ENCODE measurements at regions not wholly inside any gene's neighbourhood (a gene's known extent, or its start where the extent isn't known, plus 50 kb on each side); places are given as distances from the start of the nearest gene placed in this dataset.

DNA sequence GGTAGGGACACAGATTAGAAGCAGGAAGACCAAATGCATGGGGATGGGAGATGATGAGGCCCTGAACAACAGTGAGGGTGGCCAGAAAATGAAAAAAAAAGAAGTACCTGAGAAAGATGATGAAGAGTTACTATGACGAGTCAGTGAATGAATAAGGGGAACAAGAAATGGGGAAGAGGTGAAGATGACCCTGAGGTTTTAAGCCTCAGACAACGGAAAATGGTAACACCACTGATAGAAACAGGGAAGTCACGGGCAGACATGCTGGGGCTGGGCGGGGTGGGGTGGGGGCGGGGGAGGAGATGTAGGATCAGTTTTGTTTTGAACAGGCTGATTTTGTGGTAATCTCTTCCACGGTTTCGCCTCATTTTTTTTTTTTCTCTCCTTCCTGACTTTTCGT lies 205.1 kb upstream of the CADM1 start:
- DNase-seq (ENCODE audit: low read depth in 1 of 2, low spot score in 1 of 2) = no peak
- no peaks in the 10 kb centered on the region for H3K9me3 ChIP-seq
- 43% methylated on average over 8 of the region's 8 CpGs for WGBS (ENCODE audit: missing lambda C conversion rate)
- no peak overlapping the region for H3K4me3 ChIP-seq
- TF ChIP-seq RARB (CRISPR knock-in tag; IDR thresholded peaks at IDR 0.05) (no peak), BHLHE40 (IDR thresholded peaks at IDR 0.05; ENCODE audit: low read depth, low read length) (no peak), HOXA7 (CRISPR knock-in tag; IDR thresholded peaks at IDR 0.05) (no peak), HES2 (IDR thresholded peaks at IDR 0.05) (no peak), RCOR1 (IDR thresholded peaks at IDR 0.05; ENCODE audit: low read depth, low read length) (no peak), FOSB (CRISPR knock-in tag; IDR thresholded peaks at IDR 0.05) (no peak), NPAS2 (CRISPR knock-in tag; IDR thresholded peaks at IDR 0.05; ENCODE audit: borderline replicate concordance) (no peak), KDM5A (IDR thresholded peaks at IDR 0.05) (no peak), CBX2 (IDR thresholded peaks at IDR 0.05; ENCODE audit: borderline replicate concordance, low read depth) (no peak), RNF2 (IDR thresholded peaks at IDR 0.05; ENCODE audit: borderline replicate concordance, low read depth) (no peak), ZSCAN20 (CRISPR knock-in tag; IDR thresholded peaks at IDR 0.05) (no peak), CEBPB (IDR thresholded peaks at IDR 0.05) (no peak), MAFK (IDR thresholded peaks at IDR 0.05; ENCODE audit: partially characterized antibody) (no peak), SMC3 (IDR thresholded peaks at IDR 0.05) (no peak)
- TF ChIP-seq, protein P1, sequence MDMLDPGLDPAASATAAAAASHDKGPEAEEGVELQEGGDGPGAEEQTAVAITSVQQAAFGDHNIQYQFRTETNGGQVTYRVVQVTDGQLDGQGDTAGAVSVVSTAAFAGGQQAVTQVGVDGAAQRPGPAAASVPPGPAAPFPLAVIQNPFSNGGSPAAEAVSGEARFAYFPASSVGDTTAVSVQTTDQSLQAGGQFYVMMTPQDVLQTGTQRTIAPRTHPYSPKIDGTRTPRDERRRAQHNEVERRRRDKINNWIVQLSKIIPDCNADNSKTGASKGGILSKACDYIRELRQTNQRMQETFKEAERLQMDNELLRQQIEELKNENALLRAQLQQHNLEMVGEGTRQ (IDR thresholded peaks at IDR 0.05) = no peak
- TF ChIP-seq, protein P2, sequence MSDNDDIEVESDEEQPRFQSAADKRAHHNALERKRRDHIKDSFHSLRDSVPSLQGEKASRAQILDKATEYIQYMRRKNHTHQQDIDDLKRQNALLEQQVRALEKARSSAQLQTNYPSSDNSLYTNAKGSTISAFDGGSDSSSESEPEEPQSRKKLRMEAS (IDR thresholded peaks at IDR 0.05) = no peak
- no peak overlapping the region for H3K4me2 ChIP-seq
- H3K4me1 ChIP-seq = no peaks in the 10 kb centered on the region
- ChIA-PET POLR2A (no interaction called here), CTCF (no interaction called here)
- ATAC-seq = no peak
- H3K27ac ChIP-seq = no peak overlapping the region
- FAIRE-seq = no peak

- Histone ChIP-seq H3K4me2 (no peak overlapping the region), H3K4me1 (no peaks in the 10 kb centered on the region), H3K9me3 (no peaks in the 10 kb centered on the region), H3K27ac (no peak overlapping the region), H3K4me3 (no peak overlapping the region)
- DNase-seq (ENCODE audit: low read depth in 1 of 2, low spot score in 1 of 2) (no peak), FAIRE-seq (no peak), ATAC-seq (no peak)
- ChIA-PET CTCF (no interaction called here), POLR2A (interaction anchor here (0.7 kb wide), 1 partner anchor 461 kb away, joined by 3 read pairs; no protein-coding TSS in a partner anchor)
- TF ChIP-seq MAFK (IDR thresholded peaks at IDR 0.05; ENCODE audit: partially characterized antibody) (no peak), TFCP2L1 (CRISPR knock-in tag; IDR thresholded peaks at IDR 0.05) (no peak), SMC3 (IDR thresholded peaks at IDR 0.05) (no peak), KDM1A (IDR thresholded peaks at IDR 0.05; ENCODE audit: low read depth) (no peak), NPAS2 (CRISPR knock-in tag; IDR thresholded peaks at IDR 0.05; ENCODE audit: borderline replicate concordance) (no peak), JUNB (IDR thresholded peaks at IDR 0.05) (no peak), ZSCAN20 (CRISPR knock-in tag; IDR thresholded peaks at IDR 0.05) (no peak), HES2 (IDR thresholded peaks at IDR 0.05) (no peak), EHMT2 (IDR thresholded peaks at IDR 0.05; ENCODE audit: low read depth) (no peak), FOSL2 (IDR thresholded peaks at IDR 0.05) (no peak), FOSL2 (CRISPR knock-in tag; IDR thresholded peaks at IDR 0.05) (no peak), HOXA7 (CRISPR knock-in tag; IDR thresholded peaks at IDR 0.05) (no peak), MAZ (IDR thresholded peaks at IDR 0.05; ENCODE audit: borderline replicate concordance, low read depth, low read length) (no peak), CBX8 (IDR thresholded peaks at IDR 0.05) (no peak), MYC (IDR thresholded peaks at IDR 0.05; ENCODE audit: borderline replicate concordance, low read length) (no peak), ATOH8 (CRISPR knock-in tag; IDR thresholded peaks at IDR 0.05; ENCODE audit: low read depth) (no peak), REST (IDR thresholded peaks at IDR 0.05) (no peak), E2F6 (IDR thresholded peaks at IDR 0.05; ENCODE audit: borderline replicate concordance, low read depth) (no peak)
- TF ChIP-seq, protein P3, sequence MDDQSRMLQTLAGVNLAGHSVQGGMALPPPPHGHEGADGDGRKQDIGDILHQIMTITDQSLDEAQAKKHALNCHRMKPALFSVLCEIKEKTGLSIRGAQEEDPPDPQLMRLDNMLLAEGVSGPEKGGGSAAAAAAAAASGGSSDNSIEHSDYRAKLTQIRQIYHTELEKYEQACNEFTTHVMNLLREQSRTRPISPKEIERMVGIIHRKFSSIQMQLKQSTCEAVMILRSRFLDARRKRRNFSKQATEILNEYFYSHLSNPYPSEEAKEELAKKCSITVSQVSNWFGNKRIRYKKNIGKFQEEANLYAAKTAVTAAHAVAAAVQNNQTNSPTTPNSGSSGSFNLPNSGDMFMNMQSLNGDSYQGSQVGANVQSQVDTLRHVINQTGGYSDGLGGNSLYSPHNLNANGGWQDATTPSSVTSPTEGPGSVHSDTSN (IDR thresholded peaks at IDR 0.05) = no peak
- 51% methylated on average over 4 of the region's 4 CpGs for WGBS (ENCODE audit: missing lambda C conversion rate)
These were observed 203.1 kb upstream of the CADM1 start for GRCh38 chr11:115707180-115707905.
